Small intestine (tissue), 7 donors: ENCODE measurements at regions not wholly inside any gene's neighbourhood (a gene's known extent, or its start where the extent isn't known, plus 50 kb on each side); places are given as distances from the start of the nearest gene placed in this dataset.
A peak's percentile ranks its signal among the peaks of the same experiment; 100 is the strongest.

Experiments
- DNase-seq, 2 donors: peaks; one replicate each; pipeline versions ENCODE4 v3.0.0 to v3.0.0-alpha.2; 2013
- FAIRE-seq: peaks from 2 replicates; lab custom pipeline; 2012; peaks lifted over from hg19 to GRCh38; lab: Jason Lieb, UNC
- H3K27ac ChIP-seq, 3 donors: one replicate each; pipeline ENCODE4 v1.5.1; 2013; ENCODE audit warnings: low read length in 2 of 3, mild to moderate bottlenecking in 2 of 3, control low read depth in 1 of 3, inconsistent platforms in 1 of 3, low read depth in 1 of 3, moderate library complexity in 1 of 3
- H3K27me3 ChIP-seq, 3 donors: one replicate each; pipeline ENCODE4 v1.6.1; 2013; ENCODE audit warnings: low read length in 3 of 3, inconsistent platforms in 1 of 3; ENCODE audit not compliant: control insufficient read depth in 3 of 3, insufficient read depth in 3 of 3
- H3K36me3 ChIP-seq, 3 donors: one replicate each; pipeline ENCODE4 v1.6.1; 2013; ENCODE audit warnings: low read length in 3 of 3, inconsistent platforms in 1 of 3, low read depth in 1 of 3, mild to moderate bottlenecking in 1 of 3, moderate library complexity in 1 of 3; ENCODE audit not compliant: control insufficient read depth in 3 of 3, insufficient read depth in 2 of 3
- H3K4me1 ChIP-seq, 3 donors: one replicate each; pipeline ENCODE4 v1.6.1; 2013; ENCODE audit warnings: low read length in 2 of 3, inconsistent platforms in 1 of 3, low read depth in 1 of 3, mild to moderate bottlenecking in 1 of 3, moderate library complexity in 1 of 3; ENCODE audit not compliant: control insufficient read depth in 3 of 3, insufficient read depth in 2 of 3
- H3K4me3 ChIP-seq, 3 donors: one replicate each; pipeline ENCODE4 v1.5.1; 2013; ENCODE audit warnings: low read length in 3 of 3, control low read depth in 1 of 3, inconsistent platforms in 1 of 3, low read depth in 1 of 3, mild to moderate bottlenecking in 1 of 3, moderate library complexity in 1 of 3
- H3K9me3 ChIP-seq, 2 donors: one replicate each; pipeline ENCODE4 v1.6.1; 2013; ENCODE audit warnings: low read depth in 1 of 2, low read length in 1 of 2; ENCODE audit not compliant: control insufficient read depth in 2 of 2, insufficient read depth in 1 of 2
- WGBS, 3 donors: extraction: QIAGEN DNeasy Blood & Tissue Kit; methylation state at CpG; one replicate each; pipeline ENCODE4 v1.1.7; 2013; 5-methylcytosine and 5-hydroxymethylcytosine counted together
- donor health status: healthy with polysubstance abuse.
- donor health status: control.
- donor health status: control.
- donor health status: Bipolar disorder and iron deficiency.
- donor health status: healthy.

DNA sequence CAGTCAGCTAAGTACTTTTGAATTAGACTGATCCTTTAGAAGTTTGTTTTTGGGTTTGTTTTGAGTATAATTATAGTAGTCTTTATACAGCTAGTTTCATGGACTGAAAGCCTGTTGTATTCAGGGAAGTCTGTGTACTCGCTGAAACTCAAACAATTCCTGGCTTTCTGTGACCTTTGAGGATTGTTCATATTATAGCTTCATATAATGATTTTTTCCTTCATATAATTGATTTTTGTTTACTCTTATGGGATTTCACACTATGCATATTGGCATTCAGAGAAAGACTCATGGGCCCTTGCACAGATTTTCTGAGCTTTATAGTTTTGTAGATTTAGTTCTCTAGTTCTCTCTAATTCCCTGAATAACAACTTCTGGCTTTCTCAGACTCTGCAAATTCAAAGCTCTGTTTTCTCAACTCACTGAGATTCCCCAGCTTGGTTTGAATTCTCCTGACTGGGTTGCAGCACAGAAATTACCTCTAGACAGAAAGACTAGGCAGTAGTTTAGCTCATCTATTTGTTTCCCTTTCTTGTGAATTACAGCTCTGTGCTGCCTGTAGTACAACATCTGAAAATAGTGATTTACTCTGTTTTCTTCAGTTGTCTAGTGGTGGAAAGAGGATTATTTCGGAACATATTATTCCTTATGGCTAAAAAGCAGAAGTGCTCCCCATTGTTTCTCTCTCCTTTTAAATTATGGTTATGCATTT lies 495.9 kb upstream of the CNTNAP5 start:
- 56 to 72% (median 67%) methylated on average over 2 of the region's 2 CpGs for WGBS, 3 donors
- Histone ChIP-seq H3K36me3 (no peaks in the 10 kb centered on the region), H3K4me3 (no peak overlapping the region), H3K9me3 (peaks cover 0 to 5% of the 10 kb centered on the region in 2 donors), H3K27me3 (no peaks in the 10 kb centered on the region), H3K27ac (no peak overlapping the region), H3K4me1 (no peaks in the 10 kb centered on the region)
- DNase-seq (no peak), FAIRE-seq (no peak)

DNA sequence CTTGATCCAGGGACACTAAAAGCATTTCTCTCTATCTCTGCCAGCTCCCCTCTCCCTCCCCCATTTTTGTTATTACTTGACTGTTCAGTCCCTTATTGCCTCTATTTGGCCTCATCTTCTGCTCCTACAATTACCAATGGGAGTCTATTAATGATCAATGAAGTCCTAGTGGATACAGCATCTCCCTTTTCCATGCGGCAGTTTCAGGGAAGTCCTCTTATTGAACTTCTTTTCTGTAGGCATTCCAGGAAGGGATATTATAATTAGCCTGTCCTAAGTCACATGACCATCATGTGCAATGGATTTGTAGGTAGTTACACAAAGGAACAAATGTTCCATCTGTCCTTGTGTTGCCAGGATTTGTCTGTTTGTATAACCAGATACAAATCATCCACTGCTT lies 495.1 kb upstream of the CNTNAP5 start:
- DNase-seq (no peak), FAIRE-seq (no peak)
- H3K27ac ChIP-seq, result no peak overlapping the region
- no peaks in the 10 kb centered on the region for H3K4me1 ChIP-seq
- H3K27me3 ChIP-seq, result no peaks in the 10 kb centered on the region
- WGBS, 3 donors, result 64 to 93% (median 85%) methylated on average over 1 of the region's 1 CpG
- peaks cover 0 to 2% of the 10 kb centered on the region in 2 donors for H3K9me3 ChIP-seq
- no peak overlapping the region for H3K4me3 ChIP-seq
- no peaks in the 10 kb centered on the region for H3K36me3 ChIP-seq

DNA sequence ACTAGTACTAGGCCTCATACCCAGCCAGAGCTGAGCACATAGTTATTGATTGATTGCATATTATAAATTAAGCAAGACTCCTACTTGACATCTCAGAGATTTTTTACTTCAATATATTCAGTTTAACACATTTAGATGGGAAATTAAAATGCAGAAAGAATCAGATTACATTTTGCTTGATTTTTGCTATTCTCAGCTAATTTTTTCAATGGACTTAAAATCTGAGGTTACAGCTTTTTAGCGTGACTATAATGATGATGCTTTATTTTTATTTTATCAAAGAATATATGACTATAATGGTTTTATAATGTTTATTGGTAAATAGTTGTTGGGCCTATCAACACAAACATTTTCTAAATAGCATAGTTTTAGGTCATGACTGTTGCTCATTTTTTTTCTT lies 493.0 kb upstream of the CNTNAP5 start:
- H3K4me3 ChIP-seq, result no peak overlapping the region
- no peaks in the 10 kb centered on the region for H3K36me3 ChIP-seq
- WGBS, 3 donors, result 88 to 91% (median 91%) methylated on average over 1 of the region's 1 CpG
- FAIRE-seq (peak; percentile 5), DNase-seq (no peak)
- H3K27ac ChIP-seq, result no peak overlapping the region
- no peaks in the 10 kb centered on the region for H3K4me1 ChIP-seq
- H3K27me3 ChIP-seq, result no peaks in the 10 kb centered on the region
- H3K9me3 ChIP-seq, result peaks cover 0 to 2% of the 10 kb centered on the region in 2 donors

DNA sequence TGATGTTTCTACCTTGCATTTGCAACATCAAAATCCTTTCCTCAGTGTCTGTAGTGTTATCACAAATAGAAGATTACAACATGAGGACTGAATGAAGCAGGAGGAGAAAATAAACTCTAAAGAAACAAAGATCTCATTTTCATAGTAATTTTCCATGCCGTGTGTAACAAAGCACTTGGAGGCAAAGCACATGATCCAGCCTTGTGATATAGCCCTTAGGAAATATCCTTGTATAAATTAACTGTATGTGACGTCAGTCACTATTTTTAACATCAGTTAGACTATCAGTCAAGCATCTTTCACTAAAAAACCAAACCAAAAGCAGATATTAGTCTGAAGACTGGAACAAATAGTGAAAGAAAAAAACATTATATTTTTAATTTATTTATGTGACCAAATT lies 492.1 kb upstream of the CNTNAP5 start:
- DNase-seq (no peak), FAIRE-seq (no peak)
- peaks cover 0 to 2% of the 10 kb centered on the region in 2 donors for H3K9me3 ChIP-seq
- H3K4me1 ChIP-seq, result no peaks in the 10 kb centered on the region
- 47 to 54% (median 52%) methylated on average over 2 of the region's 2 CpGs for WGBS, 3 donors
- H3K4me3 ChIP-seq, result no peak overlapping the region
- H3K27ac ChIP-seq, result no peak overlapping the region
- no peaks in the 10 kb centered on the region for H3K36me3 ChIP-seq
- H3K27me3 ChIP-seq, result no peaks in the 10 kb centered on the region

DNA sequence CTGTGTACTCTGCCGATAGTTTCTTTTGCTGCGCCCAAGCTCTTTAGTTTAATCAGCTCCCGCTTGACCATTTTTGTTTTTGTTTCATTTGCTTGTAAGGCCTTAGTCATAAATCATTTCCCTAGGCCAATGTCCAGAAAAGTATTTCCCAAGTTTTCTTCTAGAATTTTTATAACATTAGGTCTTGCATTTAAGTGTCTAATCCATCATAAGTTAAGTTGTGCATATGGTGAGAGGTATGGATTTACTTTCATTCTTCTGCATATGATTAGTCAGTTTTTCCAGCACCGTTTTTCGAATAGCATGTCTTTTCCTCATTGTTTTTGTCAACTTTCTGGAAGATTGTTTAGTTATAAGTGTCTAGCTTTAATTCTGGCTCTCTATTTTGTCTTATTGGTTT lies 484.8 kb upstream of the CNTNAP5 start:
- Histone ChIP-seq H3K4me3 (no peak overlapping the region), H3K9me3 (peaks cover 0 to 2% of the 10 kb centered on the region in 2 donors), H3K4me1 (no peaks in the 10 kb centered on the region), H3K27ac (no peak overlapping the region), H3K36me3 (no peaks in the 10 kb centered on the region), H3K27me3 (no peaks in the 10 kb centered on the region)
- peak in 1 of 2 donors; percentile 1 for DNase-seq
- 64 to 85% (median 84%) methylated on average over 5 of the region's 5 CpGs for WGBS, 3 donors
- no peak for FAIRE-seq

DNA sequence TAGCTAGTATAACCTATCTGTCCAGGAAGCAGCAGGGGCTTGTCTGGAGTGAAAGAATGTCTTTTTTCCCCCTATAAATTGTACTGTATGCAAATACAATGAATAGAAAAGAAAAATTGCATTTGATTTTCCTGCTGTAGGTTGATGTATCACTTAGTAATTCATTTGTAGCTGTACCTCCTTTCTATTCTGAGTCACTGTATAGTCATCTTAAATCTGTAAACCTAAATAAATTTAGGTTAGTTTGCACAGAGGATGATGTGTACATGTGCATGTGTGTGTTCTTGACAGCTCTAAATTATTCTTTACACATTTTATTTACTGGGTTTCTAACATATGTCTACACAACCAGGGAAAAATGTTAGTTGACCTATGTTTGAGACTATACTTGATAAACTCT lies 478.7 kb upstream of the CNTNAP5 start:
- H3K4me1 ChIP-seq, result no peaks in the 10 kb centered on the region
- no peak for DNase-seq
- no peaks in the 10 kb centered on the region for H3K27me3 ChIP-seq
- FAIRE-seq, result no peak
- H3K36me3 ChIP-seq, result no peaks in the 10 kb centered on the region
- no peak overlapping the region for H3K27ac ChIP-seq
- no peak overlapping the region for H3K4me3 ChIP-seq
- H3K9me3 ChIP-seq, result no peaks in the 10 kb centered on the region

DNA sequence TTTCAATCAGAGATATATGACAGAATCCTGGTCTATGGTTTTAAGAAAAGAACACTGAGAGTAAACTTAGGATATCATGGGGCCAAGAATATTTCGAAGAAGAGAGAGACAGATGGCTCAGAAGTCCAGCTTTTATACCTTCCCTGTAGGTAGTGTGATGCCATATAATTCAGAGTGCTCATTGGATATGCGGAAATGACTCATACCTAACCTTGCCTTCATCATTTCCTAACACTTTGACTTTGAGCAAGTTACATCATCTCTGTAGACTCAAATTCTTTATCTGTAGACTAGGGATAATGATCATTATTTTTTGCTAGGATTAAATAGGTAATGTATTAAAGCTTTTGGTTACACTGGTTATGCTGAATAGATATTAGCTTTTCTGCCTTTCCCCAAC lies 461.6 kb upstream of the CNTNAP5 start:
- Histone ChIP-seq H3K4me1 (no peaks in the 10 kb centered on the region), H3K27me3 (no peaks in the 10 kb centered on the region), H3K9me3 (no peaks in the 10 kb centered on the region), H3K4me3 (no peak overlapping the region), H3K36me3 (no peaks in the 10 kb centered on the region), H3K27ac (no peak overlapping the region)
- whole genome bisulfite sequencing, 3 donors, result 56 to 82% (median 65%) methylated on average over 2 of the region's 2 CpGs
- FAIRE-seq (no peak), DNase-seq (no peak)

DNA sequence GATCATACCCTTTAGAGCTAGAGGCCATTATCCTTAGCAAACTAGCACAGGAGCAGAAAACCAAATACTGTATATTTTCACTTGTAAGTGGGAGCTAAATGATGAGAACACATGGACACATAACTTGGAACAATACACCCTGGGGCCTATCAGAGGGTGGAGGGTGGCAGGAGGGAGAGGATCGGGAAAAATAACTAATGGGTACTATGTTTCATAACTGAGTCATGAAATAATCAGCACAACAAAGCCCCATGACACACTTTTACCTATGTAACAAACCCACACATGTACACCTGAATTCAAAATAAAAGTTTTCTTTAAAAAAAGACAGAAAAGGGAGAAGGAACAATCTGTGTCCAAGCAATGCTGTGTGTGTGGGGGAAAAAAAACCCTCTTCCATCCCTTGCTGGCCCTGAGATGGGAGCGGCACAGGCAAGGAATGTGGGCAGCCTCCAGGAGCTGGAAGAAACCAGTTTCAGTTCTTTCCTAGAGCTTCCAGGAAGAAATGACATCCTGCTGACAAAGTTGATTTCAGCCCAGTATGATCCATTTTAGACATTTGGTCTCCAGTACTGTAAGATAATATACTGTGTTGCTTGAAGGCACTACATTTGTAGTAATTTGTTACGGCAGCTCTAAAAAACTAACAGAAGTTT lies 458.7 kb upstream of the CNTNAP5 start:
- DNase-seq, result no peak
- no peaks in the 10 kb centered on the region for H3K9me3 ChIP-seq
- H3K36me3 ChIP-seq, result no peaks in the 10 kb centered on the region
- WGBS, 3 donors, result 78 to 86% (median 85%) methylated on average over 3 of the region's 3 CpGs
- H3K4me1 ChIP-seq, result no peaks in the 10 kb centered on the region
- H3K27me3 ChIP-seq, result no peaks in the 10 kb centered on the region
- no peak overlapping the region for H3K27ac ChIP-seq
- H3K4me3 ChIP-seq, result no peak overlapping the region
- no peak for FAIRE-seq
